Stimulated activated CD4-positive, alpha-beta T cell treated with anti-CD3 and anti-CD28 coated beads, Interleukin-12 subunit alpha, Interleukin-12 subunit beta, amount 100 ng/mL, for 48 hours (primary cell): ENCODE measurements at regions not wholly inside any gene's neighbourhood (a gene's known extent, or its start where the extent isn't known, plus 50 kb on each side); places are given as distances from the start of the nearest gene placed in this dataset.

Source experiments
- DNase-seq, 3 donors: peaks; one replicate each; pipeline ENCODE4 v3.0.0-alpha.2; 2020; ENCODE audit warnings: low read depth in 2 of 3, low spot score in 1 of 3

DNA sequence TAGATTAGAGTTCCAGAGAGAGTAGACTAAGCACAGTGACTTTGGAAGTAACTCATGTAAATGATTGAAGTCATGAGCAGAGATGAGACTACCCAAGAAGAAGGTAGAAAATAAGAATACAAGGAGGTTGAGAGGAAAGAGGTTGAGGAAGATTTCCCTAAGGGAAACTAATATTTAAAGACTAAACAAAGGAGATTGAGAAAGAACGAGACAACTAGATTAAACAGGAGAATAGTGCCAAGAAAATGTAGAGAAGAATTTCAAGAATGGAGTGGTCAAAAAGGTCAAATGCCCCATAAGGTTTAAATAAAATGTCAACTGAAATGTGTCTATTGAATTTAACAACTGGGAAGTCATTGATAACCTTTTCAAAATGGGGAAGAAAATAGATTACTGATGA is 59.0 kb downstream of the RPS29 start:
- no peak for DNase-seq

- no peak for DNase-seq
These were observed 60.1 kb downstream of the RPS29 start for GRCh38 chr14:49526101-49526500.

- DNase-seq = no peak
These were observed 69.9 kb downstream of the RPS29 start for GRCh38 chr14:49516286-49516685.

DNA sequence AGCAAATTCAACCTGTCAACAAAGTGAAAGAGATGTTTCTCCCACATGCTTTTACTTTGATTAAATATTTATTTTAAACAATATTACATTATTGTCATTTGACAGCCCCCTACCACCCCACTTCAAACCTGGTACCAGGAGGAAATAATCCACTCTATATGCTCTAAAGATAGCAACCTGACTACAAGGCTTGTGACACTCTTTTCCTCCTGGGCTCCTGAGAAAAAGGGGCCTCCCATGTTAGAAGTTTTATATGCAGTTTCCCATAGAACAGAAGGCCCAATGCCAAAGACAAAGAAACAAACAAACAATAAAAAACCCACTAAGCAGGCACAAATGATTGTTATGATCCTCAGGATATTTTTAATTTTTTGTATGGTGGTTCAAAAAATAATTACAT is 73.6 kb downstream of the RPS29 start:
- DNase-seq = no peak

GRCh38 chr14:49512147-49512551 is 74.0 kb downstream of the RPS29 start:
- no peak for DNase-seq

DNA sequence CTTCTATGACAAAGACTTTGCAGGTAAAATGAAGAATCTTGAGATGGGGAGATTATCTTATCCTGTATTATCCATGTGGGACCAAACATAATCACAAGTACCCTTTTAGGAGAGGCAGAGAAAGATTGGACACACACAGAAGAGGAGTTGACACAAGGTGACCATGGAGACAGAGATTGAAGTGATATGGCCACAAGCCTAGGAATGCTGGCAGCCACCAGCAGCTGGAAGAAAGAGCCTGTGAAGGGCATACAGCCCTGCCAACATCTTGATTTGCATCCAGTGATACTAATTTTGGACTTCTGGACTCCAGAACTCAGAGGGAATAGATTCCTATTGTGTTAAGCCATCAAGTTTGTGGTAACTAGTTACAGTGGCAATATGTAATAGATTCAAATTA is 78.1 kb downstream of the RPS29 start:
- DNase-seq = no peak

- no peak for DNase-seq
These were observed 79.5 kb downstream of the RPS29 start for GRCh38 chr14:49506650-49507049.

- DNase-seq = no peak
These were observed 81.0 kb downstream of the RPS29 start for GRCh38 chr14:49505041-49505766.

DNA sequence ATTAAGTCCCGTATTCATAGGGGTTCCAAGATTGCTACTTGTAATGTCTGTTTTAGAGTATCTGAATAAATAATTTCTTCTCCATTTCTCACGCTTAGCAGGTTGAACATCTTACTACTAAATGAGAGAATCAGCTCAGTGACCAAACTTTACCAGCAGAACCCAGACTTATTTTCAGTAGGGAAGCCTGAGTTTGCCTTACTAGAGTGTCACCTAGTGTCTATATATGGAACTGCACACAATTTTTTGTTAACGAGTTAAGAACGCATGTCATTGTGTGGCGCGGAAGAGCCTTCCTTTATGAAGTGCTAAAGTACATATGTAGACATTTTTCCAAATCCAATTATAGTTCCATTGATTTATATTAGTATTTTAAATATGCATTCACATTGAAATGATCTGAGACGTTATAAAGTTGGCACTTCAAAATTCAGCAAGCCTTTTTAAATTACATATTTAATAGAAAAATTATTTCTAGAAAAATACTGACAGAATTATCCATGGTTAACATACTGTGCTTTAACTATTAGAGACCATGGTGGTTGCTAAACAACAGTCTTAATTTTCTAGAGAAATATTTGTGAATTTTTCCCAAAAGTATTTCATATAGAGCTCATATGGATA is 88.3 kb downstream of the RPS29 start:
- DNase-seq = peak in 1 of 3 donors; percentile 40

GRCh38 chr14:49497267-49497666 is 88.9 kb downstream of the RPS29 start:
- no peak for DNase-seq

DNA sequence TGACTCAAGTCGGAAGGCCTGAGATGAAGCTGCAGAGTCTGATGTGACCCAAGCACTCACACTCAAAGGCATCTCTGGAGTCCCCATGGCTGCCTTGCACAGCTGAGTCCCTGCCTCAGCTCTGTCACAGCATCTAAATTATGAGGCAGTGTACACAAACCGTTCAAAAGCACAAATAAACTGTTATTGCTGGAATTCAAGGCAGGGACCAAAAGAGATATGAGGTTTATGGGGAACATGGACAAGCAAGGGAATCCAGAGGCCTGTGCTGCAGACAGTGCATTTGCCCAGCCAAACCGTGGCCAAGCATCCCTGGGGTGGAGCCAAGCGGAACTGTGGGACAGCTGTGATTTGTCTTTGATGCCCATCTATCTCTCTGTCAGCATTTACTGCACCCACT is 91.3 kb downstream of the RPS29 start:
- no peak for DNase-seq

- DNase-seq = no peak
These were observed 92.6 kb downstream of the RPS29 start for GRCh38 chr14:49493557-49493956.

DNA sequence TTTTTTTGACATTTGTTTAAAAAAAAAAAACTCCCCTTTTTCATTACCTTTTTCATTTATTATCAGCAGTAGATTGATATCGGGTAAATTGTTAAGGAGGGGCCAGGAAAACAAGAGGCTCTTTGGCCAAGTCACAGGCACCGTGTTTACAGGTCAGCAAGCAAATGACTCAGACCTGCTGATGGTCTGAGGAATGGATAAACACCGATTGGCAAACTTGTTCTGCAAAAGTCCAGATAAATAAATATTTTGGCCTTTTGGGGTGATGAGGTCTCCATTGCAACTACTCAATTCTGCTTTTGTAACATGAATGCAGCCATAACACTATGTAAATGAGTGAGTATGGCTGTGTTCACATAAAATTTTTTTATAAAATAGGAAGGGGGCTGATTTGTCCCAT is 94.0 kb downstream of the RPS29 start:
- no peak for DNase-seq

DNA sequence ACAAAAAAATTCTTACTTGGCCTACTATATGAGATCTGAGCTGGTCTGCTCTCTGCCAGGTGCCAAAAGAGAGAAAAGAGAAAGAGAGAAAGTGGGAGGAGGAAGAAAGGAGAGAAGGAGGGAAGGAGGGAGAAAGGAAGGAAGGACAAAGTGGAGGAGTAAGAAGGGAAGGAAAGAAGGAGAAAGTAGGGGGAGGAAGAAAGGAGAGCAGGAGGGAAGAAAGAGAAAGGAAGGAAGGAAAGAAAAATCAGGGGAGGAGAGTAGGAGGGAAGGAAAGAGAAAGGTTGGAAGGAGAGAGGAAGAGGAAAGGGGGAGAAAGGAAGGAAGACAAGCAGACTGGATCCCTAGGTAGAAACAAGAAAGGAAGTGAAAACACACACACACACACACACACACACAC is 96.8 kb downstream of the RPS29 start:
- DNase-seq = no peak

DNA sequence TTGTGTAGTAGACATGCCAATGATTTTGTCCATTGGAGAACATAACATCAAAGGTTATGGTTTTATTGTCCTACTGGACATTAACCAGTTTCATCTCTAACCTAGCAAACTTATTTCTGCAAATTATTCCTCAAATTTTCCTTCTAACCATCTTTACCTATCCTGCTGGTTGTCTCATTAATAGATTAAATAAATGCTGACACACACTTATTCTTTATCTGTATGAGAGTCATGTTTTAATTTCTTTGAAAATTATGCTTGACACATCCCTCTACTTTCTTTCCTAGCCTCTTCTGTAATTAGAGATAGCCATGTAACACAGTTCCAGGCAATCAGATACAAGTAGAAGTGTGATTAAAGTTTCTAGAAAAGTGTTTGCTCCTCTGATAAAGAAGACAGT is 98.9 kb downstream of the RPS29 start:
- no peak for DNase-seq

DNA sequence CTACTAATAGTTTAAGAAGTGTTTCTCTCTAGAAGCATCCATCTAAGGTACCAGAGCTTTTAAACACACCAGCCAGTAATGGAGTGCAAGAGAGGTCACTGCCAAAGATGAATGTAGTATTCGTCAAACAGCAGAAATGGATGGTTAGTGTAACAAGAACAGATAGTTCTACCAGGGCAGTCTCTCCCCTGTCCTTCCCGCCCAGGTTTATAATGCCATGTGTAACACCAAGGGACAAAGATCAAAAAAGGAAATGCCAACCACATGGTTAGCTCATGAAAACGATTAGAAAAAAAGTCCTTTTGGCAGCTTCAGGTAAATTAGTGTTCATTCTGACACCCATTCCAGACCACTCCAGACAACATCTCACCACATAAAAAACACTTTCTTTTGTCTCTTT is 100.9 kb downstream of the RPS29 start:
- DNase-seq = no peak

DNA sequence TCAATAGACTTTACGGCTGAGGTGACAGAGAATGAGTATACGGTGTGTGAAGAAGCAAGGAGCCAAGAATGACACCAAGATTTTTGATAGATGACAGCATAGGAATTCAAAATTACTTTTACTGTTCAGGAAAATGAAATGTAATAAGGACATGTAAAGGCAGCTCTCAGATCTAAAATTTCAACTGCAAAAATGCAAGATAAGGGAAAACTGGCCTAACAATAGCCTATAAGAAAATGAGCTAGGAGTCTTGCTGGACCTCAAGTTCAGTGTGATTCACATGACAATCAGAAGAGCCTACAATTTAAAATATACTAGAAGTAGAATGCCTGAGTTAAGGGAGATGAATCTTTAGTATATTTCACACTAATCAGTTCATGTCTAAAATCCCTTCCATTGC is 102.0 kb downstream of the RPS29 start:
- no peak for DNase-seq

DNA sequence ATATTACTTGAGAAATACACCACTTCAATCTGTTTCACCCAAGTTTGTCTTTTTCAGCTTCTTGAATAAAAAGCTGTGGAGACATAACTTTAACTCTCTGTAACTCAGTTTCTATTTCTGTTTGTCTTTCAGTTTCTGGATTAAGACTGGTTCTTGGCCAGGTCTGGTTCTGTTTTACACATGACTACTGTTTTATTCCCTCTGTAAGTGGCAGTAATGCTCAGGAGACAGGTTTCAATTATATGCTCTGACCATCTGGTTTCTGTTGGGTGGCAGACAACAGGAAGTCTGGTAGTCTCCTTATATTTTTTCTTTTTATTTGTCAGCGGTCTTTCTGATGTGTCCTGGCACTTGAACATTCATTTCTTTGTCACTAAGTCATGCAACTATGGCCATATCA is 102.9 kb downstream of the RPS29 start:
- no peak for DNase-seq

GRCh38 chr14:49480979-49481498 is 105.1 kb downstream of the RPS29 start:
- no peak for DNase-seq

DNA sequence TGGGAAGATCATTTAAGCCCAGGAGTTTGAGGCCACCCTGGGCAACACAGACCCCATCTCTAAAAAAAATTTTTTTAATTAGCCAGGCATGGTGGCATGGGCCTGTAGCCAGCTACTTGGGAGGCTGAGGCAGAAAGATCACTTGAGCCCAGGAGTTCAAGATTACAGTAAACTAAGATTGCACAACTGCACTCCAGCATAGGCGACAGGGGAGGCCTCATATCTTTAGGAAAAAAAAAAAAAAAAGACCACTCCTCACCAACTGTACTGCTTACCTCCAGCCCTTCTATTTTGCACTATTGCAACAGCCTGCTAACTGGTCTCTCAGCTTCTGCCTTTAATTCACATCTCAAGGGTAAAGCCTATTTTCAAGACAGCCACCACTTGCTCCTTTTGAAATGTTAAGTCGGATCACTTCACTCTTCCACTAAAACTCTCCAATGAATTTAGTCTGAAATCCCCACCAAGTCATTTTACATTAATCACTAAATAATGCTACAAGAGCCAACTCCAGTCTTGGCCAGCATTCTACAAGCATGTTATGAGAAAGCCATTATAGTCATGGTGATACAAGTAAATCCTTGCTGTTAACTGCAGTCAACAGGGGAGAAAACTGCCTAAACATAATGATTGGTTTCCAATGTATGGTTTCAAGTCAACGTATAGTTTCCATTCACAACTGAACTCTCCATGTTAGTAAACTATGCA is 106.0 kb downstream of the RPS29 start:
- no peak for DNase-seq

DNA sequence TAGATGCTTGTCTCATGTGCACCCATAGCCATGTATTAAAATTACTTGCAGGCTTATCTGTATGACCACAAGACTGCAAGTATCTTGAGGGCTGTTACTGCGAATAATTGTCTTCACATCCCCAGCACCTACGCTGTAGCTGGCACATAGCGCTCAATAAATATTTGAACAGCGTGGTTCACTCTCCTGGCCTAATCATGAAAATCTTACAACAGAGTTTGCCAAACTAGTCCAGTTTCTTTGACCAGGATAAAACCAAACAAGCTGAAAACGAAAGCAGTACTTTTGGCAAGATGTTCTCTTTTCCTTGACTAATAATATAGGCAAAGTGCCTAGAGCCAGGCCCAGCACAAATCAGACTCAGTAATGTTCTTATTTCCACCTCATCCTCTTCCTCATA is 106.7 kb downstream of the RPS29 start:
- DNase-seq = no peak

DNA sequence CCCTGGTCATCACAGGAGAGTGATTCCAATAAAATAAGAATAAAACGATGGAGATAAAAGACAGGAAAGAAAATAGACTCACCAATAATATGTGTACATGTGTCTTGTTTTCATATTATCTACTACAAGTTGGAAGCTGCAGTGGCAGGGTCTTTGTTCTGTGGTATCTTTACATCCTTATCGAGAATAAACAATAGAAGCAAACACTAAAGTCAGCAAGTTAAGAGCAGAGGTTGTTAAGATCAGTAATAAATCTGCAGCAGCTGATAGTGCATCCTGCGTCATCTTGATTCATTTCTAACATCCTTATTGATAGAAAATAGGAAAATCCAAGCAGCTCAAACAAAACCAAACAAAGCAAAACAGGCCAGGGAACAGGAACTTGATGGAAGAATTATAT is 107.4 kb downstream of the RPS29 start:
- no peak for DNase-seq
